Pancreas (tissue), 10 donors: ENCODE measurements at regions not wholly inside any gene's neighbourhood (a gene's known extent, or its start where the extent isn't known, plus 50 kb on each side); places are given as distances from the start of the nearest gene placed in this dataset.

ENCODE experiments used
- ATAC-seq, 4 donors: fragments of 200-7000 bp; cut with Tn5 transposase; one replicate each; pipeline versions ENCODE4 v1.8.0 to v1.9.1; 2020; ENCODE audit warnings: mild to moderate bottlenecking in 4 of 4, moderate library complexity in 4 of 4
- DNase-seq, 6 donors: peaks; one replicate each; pipeline ENCODE4 v3.0.0-alpha.2; 2020
- FAIRE-seq: peaks from 2 replicates; lab custom pipeline; 2012; peaks lifted over from hg19 to GRCh38; lab: Jason Lieb, UNC
- H3K27ac ChIP-seq, 4 donors: fragments of 200-600 bp; sonication (generic); 1 replicate in 3 of 4; 2 replicates in 1 of 4; pipeline versions ENCODE4 v1.5.0 to v1.8.0; 2020
- H3K27me3 ChIP-seq, 4 donors: fragments of 200-600 bp; one replicate each; pipeline ENCODE4 v1.8.0; 2021
- H3K36me3 ChIP-seq, 3 donors: fragments of 200-600 bp; sonication (generic) in 1 of 3; one replicate each; pipeline versions ENCODE4 v1.5.0 to v1.8.0; 2020 to 2021
- H3K4me1 ChIP-seq, 3 donors: fragments of 200-600 bp; one replicate each; pipeline ENCODE4 v1.8.0; 2021
- H3K4me3 ChIP-seq, 4 donors: fragments of 200-600 bp; sonication (generic) in 2 of 4; one replicate each; pipeline versions ENCODE4 v1.5.0 to v1.8.0; 2020 to 2021
- H3K9me3 ChIP-seq, 4 donors: fragments of 200-600 bp; one replicate each; pipeline ENCODE4 v1.8.0; 2021
- WGBS, 2 donors: extraction: QIAGEN DNeasy Blood & Tissue Kit; methylation state at CpG; one replicate each; pipeline ENCODE4 v1.1.7; 2013; 5-methylcytosine and 5-hydroxymethylcytosine counted together
- intact Hi-C, 3 donors: fragments of 100-400 bp; cut with DNase I; formaldehyde crosslinking; loops; one replicate each; pipeline versions ENCODE4 v1.11.1 to v1.14.2; 2022
- TF ChIP-seq, protein P1 (sequence below), 4 donors: fragments of 200-600 bp; sonication (generic) in 3 of 4; IDR thresholded peaks; one replicate each; pipeline versions ENCODE4 v1.5.0 to v1.8.0; 2021; ENCODE audit warnings: antibody characterized with exemption in 4 of 4
- donor health status: healthy with polysubstance abuse.
- donor health status: DM: no; HTN: no; CAD: no; lungs with moderate emphysema.
- donor health status: DM: no; HTN: no; CAD: no.
- donor health status: control.
- donor health status: control.
- donor health status: Bipolar disorder and iron deficiency.
- donor health status: DM: yes; HTN: yes; CAD: no.
- donor health status: DM: no; HTN: no; CAD: no.
- donor health status: DM: no; HTN: no; CAD: no.
- donor health status: DM: yes; HTN: yes; CAD: no.

DNA sequence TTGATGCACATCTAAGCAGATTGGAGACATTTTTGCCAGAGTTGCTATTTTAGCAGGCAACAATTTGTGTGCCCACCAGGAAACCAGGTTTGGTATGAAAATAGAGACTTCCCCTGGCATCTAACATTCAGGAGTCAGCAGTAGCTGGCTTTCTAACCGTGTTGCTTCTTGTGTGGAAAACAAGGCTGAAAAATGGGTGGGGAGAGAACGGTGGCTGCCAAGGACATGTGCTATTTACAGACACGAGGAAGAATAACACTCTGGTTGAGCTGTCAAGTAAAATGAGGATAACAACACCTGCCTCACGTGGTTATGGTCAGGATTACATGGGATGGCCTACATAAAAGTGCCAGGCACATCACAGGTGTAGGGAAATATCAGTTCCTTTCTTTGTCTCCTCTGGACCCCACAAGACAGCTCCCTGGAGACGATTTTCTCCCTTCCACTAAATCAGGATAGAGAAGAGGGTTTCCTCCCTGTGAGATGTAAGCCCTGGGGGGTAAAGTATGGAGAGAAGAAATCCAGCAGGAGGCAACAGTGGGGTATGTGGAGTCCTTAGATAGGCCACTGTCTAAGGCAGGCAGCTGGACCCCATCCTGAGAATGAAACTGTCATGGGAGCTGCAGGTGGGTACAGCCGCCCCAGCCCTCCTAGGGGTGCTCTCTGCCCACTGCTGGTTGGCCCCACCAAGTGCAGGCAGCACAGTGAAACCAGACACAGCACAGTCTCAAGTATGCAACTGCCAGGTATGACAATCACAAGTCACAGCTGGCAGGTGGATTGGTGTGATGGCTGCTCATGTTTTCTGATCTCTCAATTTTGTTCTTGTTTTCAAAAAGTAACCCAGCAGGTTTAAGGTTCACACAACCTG is 80.3 kb downstream of the TENT5C start:
- DNase-seq (no peak), FAIRE-seq (no peak), ATAC-seq (peak; percentile 17 to 69 (median 50))
- H3K9me3 ChIP-seq: no peaks in the 10 kb centered on the region
- no peak overlapping the region for H3K27ac ChIP-seq
- H3K36me3 ChIP-seq: no peaks in the 10 kb centered on the region
- 43 to 46% methylated on average over 6 of the region's 6 CpGs for WGBS, 2 donors
- intact Hi-C loops: no loop called here
- H3K4me3 ChIP-seq: no peak overlapping the region
- H3K27me3 ChIP-seq: no peaks in the 10 kb centered on the region
- TF ChIP-seq, protein P1, sequence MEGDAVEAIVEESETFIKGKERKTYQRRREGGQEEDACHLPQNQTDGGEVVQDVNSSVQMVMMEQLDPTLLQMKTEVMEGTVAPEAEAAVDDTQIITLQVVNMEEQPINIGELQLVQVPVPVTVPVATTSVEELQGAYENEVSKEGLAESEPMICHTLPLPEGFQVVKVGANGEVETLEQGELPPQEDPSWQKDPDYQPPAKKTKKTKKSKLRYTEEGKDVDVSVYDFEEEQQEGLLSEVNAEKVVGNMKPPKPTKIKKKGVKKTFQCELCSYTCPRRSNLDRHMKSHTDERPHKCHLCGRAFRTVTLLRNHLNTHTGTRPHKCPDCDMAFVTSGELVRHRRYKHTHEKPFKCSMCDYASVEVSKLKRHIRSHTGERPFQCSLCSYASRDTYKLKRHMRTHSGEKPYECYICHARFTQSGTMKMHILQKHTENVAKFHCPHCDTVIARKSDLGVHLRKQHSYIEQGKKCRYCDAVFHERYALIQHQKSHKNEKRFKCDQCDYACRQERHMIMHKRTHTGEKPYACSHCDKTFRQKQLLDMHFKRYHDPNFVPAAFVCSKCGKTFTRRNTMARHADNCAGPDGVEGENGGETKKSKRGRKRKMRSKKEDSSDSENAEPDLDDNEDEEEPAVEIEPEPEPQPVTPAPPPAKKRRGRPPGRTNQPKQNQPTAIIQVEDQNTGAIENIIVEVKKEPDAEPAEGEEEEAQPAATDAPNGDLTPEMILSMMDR (IDR thresholded peaks at IDR 0.05): no peak
- peaks cover 0 to 5% (median 3%) of the 10 kb centered on the region in 3 donors for H3K4me1 ChIP-seq

DNA sequence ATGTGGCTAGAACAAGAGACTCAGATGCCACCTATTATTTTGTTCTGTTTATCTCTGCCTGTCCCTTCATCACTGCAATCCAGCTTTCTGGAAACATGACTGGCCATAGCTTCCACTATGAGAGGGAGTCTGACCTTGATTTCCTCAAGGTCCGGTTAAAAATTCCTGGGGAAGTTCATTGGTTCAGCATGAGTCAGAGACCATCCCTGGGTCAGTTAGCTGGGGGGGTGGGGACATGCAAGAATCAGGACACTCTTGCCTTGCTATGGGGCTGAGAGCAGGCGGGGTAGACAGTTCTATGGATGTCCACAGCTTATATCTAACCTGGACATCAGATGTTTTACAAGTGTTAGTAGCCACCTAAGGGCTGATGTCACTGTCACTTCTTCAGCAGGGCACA is 81.1 kb downstream of the TENT5C start:
- DNase-seq: no peak
- FAIRE-seq: no peak
- Histone ChIP-seq H3K27me3 (no peaks in the 10 kb centered on the region), H3K4me3 (no peak overlapping the region), H3K36me3 (no peaks in the 10 kb centered on the region), H3K4me1 (peaks cover 0 to 5% (median 3%) of the 10 kb centered on the region in 3 donors), H3K9me3 (no peaks in the 10 kb centered on the region), H3K27ac (no peak overlapping the region)
- TF ChIP-seq, protein P1 (IDR thresholded peaks at IDR 0.05): no peak
- 54 to 57% methylated on average over 2 of the region's 2 CpGs for WGBS, 2 donors
- intact Hi-C loops: no loop called here
- peak; percentile 21 to 72 (median 42) for ATAC-seq

- intact Hi-C loops: no loop called here
- Histone ChIP-seq H3K27me3 (no peaks in the 10 kb centered on the region), H3K4me3 (no peak overlapping the region), H3K36me3 (no peaks in the 10 kb centered on the region), H3K27ac (no peak overlapping the region), H3K4me1 (peaks cover 0 to 5% (median 3%) of the 10 kb centered on the region in 3 donors), H3K9me3 (no peaks in the 10 kb centered on the region)
- ATAC-seq: no peak
- TF ChIP-seq, protein P1 (IDR thresholded peaks at IDR 0.05): no peak
- FAIRE-seq: no peak
- DNase-seq: no peak
- 20 to 33% methylated on average over 4 of the region's 4 CpGs for WGBS, 2 donors
Measured at GRCh38 chr1:117689997-117690625, 84.3 kb downstream of the TENT5C start.

- WGBS, 2 donors: 97% methylated on average over 2 of the region's 2 CpGs
- no peaks in the 10 kb centered on the region for H3K9me3 ChIP-seq
- FAIRE-seq: no peak
- H3K27me3 ChIP-seq: no peaks in the 10 kb centered on the region
- no peak overlapping the region for H3K27ac ChIP-seq
- H3K36me3 ChIP-seq: no peaks in the 10 kb centered on the region
- TF ChIP-seq, protein P1 (IDR thresholded peaks at IDR 0.05): no peak
- intact Hi-C loops: no loop called here
- ATAC-seq: no peak
- no peaks in the 10 kb centered on the region for H3K4me1 ChIP-seq
- DNase-seq: no peak
- H3K4me3 ChIP-seq: no peak overlapping the region
Measured at GRCh38 chr1:117691942-117692341, 86.1 kb downstream of the TENT5C start.
